Activated CD4-positive, CD25-positive, alpha-beta regulatory T cell treated with anti-CD3 and anti-CD28 coated beads, Interleukin-2, amount 50 U/mL, for 72 hours (primary cell): ENCODE measurements at regions not wholly inside any gene's neighbourhood (a gene's known extent, or its start where the extent isn't known, plus 50 kb on each side); places are given as distances from the start of the nearest gene placed in this dataset.

Source experiments
- DNase-seq: peaks from one replicate; pipeline ENCODE4 v3.0.0; 2021

DNA sequence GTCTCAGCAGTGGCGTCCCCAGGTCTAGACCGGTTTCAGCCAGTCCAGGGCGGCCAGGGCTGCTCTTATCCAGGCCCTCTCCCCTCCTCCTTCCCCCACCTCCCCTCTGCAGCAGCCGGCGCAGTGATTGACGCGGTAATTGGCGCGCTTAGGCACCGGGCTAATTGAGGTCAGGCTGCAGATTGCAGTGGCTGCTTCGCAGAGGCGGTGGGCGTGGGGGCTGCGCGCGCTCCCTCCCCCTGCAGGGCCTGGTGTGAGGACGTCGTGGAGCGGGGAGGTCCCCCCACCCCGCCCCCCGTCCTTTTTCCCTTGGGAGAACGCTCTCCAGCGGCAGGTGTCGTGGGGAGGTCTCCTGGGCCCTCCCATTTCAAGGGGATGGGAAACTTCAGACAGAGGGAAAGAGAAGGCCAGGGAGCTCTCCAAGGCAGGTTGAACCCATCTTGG lies 70.4 kb upstream of the BLCAP start:
- no peak for DNase-seq

- no peak for DNase-seq
Measured at GRCh38 chr20:37596890-37597536, 69.3 kb upstream of the BLCAP start.

DNA sequence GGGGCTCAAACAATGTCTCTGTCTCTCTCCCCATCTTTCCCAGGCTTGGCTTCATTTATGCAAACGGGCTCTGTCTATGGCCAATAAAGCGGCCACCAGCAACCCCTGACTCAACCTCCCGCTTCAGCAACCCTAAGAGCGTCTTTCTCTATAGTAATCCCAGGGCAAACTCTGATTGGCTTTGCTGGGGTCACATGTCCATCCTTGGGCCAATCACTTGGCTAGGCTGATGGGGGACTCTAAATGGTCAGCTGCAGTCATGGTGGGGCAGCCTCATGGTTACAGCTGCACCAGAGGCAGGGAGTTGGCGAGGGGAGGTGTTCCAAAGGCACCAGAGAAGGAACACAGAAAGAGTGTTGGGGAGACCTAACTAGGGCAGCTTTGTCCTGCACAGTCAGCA lies 68.5 kb upstream of the BLCAP start:
- no peak for DNase-seq

DNA sequence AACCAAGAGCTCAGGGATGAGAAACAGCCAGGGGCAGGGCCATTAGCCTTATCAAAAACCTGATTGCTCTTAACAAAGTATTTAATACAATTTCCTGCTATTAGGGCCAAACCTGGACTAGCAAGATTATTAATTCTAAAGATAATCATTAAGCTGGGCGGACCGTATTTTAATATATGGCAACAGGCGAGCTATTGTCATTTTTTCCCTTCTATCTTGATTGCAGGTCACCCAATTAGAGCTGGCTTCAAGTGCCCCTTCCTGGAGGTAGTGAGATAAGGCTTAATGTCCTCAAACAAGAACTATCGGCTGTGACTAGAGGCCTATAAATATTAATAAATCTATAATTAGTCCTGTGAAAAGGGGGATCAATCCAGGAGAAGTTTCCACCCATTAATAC lies 66.0 kb upstream of the BLCAP start:
- no peak for DNase-seq

- DNase-seq: no peak
Measured at GRCh38 chr20:37590938-37591490, 63.3 kb upstream of the BLCAP start.

- no peak for DNase-seq
Measured at GRCh38 chr20:37586078-37586477, 58.4 kb upstream of the BLCAP start.

- DNase-seq: no peak
Measured at GRCh38 chr20:37584238-37584807, 56.6 kb upstream of the BLCAP start.

DNA sequence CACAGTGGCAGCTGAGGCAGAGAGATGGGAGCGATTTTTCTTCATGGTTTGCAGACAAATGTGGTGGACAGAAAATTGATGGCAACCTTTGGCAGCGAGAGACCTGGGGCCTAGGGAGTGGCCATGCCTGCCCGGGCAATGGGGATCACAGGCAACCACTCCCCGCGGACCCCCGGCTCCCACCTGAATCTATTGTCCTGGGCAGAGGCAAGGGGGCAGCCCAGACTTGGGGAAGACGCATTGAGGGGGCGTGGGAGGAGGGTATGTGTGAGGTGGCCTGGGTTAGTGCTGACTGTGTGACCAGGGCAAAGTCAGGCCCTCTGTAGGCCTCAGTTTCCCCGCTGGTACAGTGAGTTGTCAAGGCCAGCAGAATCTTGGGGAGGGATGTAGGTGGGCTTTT lies 53.6 kb upstream of the BLCAP start:
- no peak for DNase-seq

DNA sequence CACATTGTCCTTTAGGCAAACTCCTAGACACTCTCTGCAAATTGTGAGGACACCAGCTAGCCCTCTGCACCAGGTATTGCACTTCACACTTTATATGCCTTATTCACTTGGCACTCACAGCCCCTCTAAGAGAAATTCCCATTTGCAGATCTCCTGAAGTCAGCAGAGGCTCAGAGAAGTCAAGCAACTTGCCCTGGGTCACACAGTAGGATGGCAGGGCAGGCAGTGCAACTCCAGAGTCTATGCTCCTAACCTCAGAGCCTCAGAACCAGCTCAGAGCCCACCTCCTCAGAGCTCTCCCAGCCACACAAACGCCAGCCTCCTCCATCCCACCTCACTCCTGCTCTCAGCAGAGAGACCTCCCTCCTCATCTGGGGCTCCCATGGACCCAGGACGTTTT lies 52.4 kb upstream of the BLCAP start:
- no peak for DNase-seq

GRCh38 chr20:37579106-37579505 lies 51.4 kb upstream of the BLCAP start:
- no peak for DNase-seq

DNA sequence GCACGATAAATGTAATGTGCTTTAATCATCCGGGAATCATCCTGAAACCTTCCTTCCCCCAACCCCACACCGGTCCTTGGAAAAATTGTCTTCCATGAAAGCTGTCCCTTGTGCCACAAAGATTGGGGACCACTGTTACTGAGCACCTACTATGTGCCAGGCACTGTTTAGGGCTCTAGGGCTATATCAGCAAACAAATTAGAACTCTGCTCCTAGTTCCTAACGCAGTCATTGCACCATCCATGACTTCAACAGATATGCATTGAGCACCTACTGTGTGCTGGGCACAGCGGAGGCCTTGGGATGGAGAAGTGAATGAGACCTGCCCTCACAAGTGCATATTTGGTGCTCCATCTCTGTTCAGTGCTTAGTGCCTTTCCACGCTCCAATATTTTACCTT lies 50.3 kb upstream of the BLCAP start:
- no peak for DNase-seq
